Neural crest cell (in vitro differentiated cells): ENCODE measurements at regions not wholly inside any gene's neighbourhood (a gene's known extent, or its start where the extent isn't known, plus 50 kb on each side); places are given as distances from the start of the nearest gene placed in this dataset.

Experiments
- DNase-seq: peaks from one replicate; pipeline ENCODE4 v3.0.0; 2021; ENCODE audit warnings: low read depth, mixed read lengths, low spot score
- H3K27ac Mint-ChIP-seq: one replicate; pipeline ENCODE4 v1.8.0; 2021; ENCODE audit warnings: mild to moderate bottlenecking, mixed read lengths; ENCODE audit not compliant: unreplicated experiment
- H3K27me3 Mint-ChIP-seq: 2 replicates; pipeline ENCODE4 v1.8.0; 2021; ENCODE audit warnings: low read depth, mild to moderate bottlenecking, mixed read lengths
- H3K36me3 Mint-ChIP-seq: 2 replicates; pipeline ENCODE4 v1.8.0; 2021; ENCODE audit warnings: low read depth, mild to moderate bottlenecking, mixed read lengths
- H3K4me1 Mint-ChIP-seq: 2 replicates; pipeline ENCODE4 v1.8.0; 2021; ENCODE audit warnings: mixed read lengths
- H3K4me3 Mint-ChIP-seq: one replicate; pipeline ENCODE4 v1.8.0; 2021; ENCODE audit warnings: mild to moderate bottlenecking, mixed read lengths
- H3K9me3 Mint-ChIP-seq: 2 replicates; pipeline ENCODE4 v1.8.0; 2021; ENCODE audit warnings: mixed read lengths
- CTCF ChIP-seq: fragments of 200-600 bp; sonication (generic); conservative IDR thresholded peaks from 2 replicates; pipeline ENCODE4 v1.5.0; 2021; ENCODE audit warnings: antibody characterized with exemption, mild to moderate bottlenecking

DNA sequence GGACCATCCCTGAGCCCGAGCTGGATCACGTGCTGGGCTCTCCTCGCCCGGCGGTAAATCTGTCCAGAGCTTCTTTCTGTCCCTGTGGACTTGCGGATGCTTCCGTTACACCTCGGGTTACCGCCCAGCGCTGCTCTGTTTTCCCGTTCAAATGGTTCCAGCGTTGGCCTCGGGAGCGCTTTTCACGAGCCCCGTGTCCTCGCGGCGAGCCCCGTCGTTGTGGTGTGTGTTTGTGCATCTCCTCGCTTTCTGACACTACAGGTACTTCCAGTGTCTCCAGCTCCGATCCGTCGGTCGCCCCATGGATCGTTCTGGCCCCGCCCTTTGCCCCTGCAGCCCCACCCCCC is 77.4 kb downstream of the RTP5 start:
- peaks cover 4% of the 10 kb centered on the region for H3K36me3 Mint-ChIP-seq
- no peak overlapping the region for H3K4me3 Mint-ChIP-seq
- peaks cover 25% of the 10 kb centered on the region for H3K4me1 Mint-ChIP-seq
- H3K9me3 Mint-ChIP-seq: peaks cover 3% of the 10 kb centered on the region
- no peak for DNase-seq
- no peak for TF ChIP-seq CTCF
- peaks cover 41% of the 10 kb centered on the region for H3K27me3 Mint-ChIP-seq
- H3K27ac Mint-ChIP-seq: no peak overlapping the region

DNA sequence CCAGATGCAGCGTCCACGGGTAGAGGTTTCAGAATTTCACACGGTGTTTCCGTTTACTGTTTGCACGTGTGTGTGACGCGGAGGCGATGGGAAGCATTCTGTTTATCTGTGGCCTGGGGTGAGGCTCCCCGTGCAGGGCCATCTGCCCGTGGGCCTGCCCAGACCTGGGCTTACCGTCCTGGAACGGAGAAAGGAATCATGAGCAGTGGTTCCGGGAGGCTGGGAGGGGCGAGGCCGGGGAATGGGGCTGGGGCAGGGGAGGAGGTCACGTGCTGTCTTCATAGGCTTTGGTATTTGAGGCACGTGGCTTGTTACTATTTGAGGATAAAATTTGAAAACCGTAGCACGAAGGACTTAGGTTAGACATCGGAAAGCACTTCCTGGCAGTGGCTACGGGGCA is 77.9 kb downstream of the RTP5 start:
- Mint-ChIP-seq H3K36me3 (peaks cover 4% of the 10 kb centered on the region), H3K4me3 (no peak overlapping the region), H3K4me1 (peaks cover 25% of the 10 kb centered on the region), H3K27me3 (peaks cover 41% of the 10 kb centered on the region), H3K9me3 (peaks cover 3% of the 10 kb centered on the region), H3K27ac (no peak overlapping the region)
- no peak for TF ChIP-seq CTCF
- DNase-seq: no peak

DNA sequence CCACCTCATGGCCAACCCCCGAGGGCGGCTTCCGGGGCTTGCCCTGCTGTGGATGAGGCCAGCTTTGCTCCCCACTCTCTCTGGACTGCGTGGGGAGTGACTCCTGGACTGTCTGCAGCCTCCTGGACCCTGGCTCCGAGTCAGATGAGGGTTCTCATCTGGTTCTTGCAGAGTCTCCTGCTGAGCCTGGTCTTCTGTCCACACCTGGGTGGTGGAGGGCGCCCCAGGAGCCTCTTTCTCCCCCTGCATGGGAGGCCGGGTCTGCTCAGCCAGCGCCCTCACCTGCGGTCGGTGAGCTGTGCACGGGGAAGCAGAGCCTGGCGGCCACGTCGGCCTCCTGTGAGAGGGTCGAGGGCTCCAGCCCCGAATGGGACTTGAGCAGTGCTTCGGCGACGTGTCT is 78.3 kb downstream of the RTP5 start:
- Mint-ChIP-seq H3K9me3 (peaks cover 3% of the 10 kb centered on the region), H3K4me1 (peaks cover 25% of the 10 kb centered on the region), H3K27me3 (peaks cover 41% of the 10 kb centered on the region), H3K27ac (no peak overlapping the region), H3K4me3 (no peak overlapping the region), H3K36me3 (peaks cover 4% of the 10 kb centered on the region)
- no peak for DNase-seq
- TF ChIP-seq CTCF: no peak

DNA sequence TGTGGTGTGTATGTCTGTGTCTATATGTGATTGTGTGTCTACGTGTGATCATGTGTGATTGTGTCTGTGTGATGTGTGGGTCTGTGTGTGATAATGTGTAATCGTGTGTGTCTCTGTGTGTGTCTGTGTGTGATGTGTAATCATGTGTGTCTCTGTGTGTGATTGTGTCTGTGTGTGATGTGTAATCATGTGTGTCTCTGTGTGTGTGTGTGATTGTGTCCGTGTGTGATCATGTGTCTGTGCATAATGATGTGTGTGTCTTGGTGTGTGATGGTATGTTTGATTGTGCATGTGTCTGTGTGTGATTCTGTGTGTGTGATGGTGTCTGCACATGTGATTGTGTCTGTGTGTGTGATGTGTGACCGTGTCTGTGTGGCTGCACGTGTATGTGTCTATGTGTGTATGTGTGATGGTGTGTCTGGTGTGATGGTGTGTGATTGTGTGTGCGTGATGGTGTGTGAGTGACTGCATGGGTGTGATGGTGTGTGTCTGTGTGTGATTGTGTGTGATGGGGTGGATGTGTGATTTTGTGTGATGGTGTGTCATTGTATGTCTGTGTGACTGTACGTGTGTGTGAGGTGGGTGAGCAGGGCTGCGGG is 78.9 kb downstream of the RTP5 start:
- peaks cover 41% of the 10 kb centered on the region for H3K27me3 Mint-ChIP-seq
- no peak for TF ChIP-seq CTCF
- H3K27ac Mint-ChIP-seq: no peak overlapping the region
- peaks cover 4% of the 10 kb centered on the region for H3K36me3 Mint-ChIP-seq
- peaks cover 25% of the 10 kb centered on the region for H3K4me1 Mint-ChIP-seq
- no peak for DNase-seq
- peaks cover 3% of the 10 kb centered on the region for H3K9me3 Mint-ChIP-seq
- H3K4me3 Mint-ChIP-seq: no peak overlapping the region

- TF ChIP-seq CTCF: no peak
- Mint-ChIP-seq H3K36me3 (peaks cover 4% of the 10 kb centered on the region), H3K4me3 (no peak overlapping the region), H3K27ac (no peak overlapping the region), H3K9me3 (peaks cover 3% of the 10 kb centered on the region), H3K4me1 (peaks cover 25% of the 10 kb centered on the region), H3K27me3 (peaks cover 39% of the 10 kb centered on the region)
- DNase-seq: no peak
These were observed 79.6 kb downstream of the RTP5 start for GRCh38 chr2:241948901-241949735.
